Omental fat pad (tissue), 3 donors: ENCODE measurements at regions not wholly inside any gene's neighbourhood (a gene's known extent, or its start where the extent isn't known, plus 50 kb on each side); places are given as distances from the start of the nearest gene placed in this dataset.

Source experiments
- ATAC-seq: fragments of 150-250 bp; one replicate; pipeline ENCODE4 v1.9.1; 2016; ENCODE audit warnings: mild to moderate bottlenecking, moderate library complexity; ENCODE audit not compliant: low FRiP score
- DNase-seq: peaks from one replicate; pipeline ENCODE4 v3.0.0-alpha.2; 2019; ENCODE audit warnings: low spot score
- TF ChIP-seq, protein P1 (sequence below), 3 donors: fragments of 450-650 bp; IDR thresholded peaks; one replicate each; pipeline ENCODE4 v1.5.1; 2016 to 2017; ENCODE audit warnings: antibody characterized with exemption in 3 of 3, mild to moderate bottlenecking in 3 of 3, moderate library complexity in 2 of 3

DNA sequence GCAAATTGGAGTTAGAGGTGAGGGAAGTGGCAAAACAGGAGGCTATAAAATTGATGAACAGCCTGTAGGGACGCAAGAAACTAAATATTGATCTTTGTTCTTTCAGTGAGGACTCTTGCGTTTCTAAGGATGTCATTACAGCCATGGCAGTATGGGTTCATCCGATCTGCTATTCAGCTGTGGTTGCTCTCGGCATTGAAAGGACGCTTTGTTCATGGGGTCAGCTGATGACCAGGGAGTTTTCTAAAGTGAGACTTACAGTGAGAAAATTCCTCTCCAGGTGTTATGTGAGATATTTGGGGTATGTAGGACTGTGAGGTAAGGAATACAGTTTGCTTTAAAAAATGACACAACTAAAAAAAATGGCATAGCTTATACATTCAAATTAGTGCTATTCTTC lies 52.7 kb upstream of the PELI1 start:
- TF ChIP-seq, protein P1, sequence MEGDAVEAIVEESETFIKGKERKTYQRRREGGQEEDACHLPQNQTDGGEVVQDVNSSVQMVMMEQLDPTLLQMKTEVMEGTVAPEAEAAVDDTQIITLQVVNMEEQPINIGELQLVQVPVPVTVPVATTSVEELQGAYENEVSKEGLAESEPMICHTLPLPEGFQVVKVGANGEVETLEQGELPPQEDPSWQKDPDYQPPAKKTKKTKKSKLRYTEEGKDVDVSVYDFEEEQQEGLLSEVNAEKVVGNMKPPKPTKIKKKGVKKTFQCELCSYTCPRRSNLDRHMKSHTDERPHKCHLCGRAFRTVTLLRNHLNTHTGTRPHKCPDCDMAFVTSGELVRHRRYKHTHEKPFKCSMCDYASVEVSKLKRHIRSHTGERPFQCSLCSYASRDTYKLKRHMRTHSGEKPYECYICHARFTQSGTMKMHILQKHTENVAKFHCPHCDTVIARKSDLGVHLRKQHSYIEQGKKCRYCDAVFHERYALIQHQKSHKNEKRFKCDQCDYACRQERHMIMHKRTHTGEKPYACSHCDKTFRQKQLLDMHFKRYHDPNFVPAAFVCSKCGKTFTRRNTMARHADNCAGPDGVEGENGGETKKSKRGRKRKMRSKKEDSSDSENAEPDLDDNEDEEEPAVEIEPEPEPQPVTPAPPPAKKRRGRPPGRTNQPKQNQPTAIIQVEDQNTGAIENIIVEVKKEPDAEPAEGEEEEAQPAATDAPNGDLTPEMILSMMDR (IDR thresholded peaks at IDR 0.05) = no peak

DNA sequence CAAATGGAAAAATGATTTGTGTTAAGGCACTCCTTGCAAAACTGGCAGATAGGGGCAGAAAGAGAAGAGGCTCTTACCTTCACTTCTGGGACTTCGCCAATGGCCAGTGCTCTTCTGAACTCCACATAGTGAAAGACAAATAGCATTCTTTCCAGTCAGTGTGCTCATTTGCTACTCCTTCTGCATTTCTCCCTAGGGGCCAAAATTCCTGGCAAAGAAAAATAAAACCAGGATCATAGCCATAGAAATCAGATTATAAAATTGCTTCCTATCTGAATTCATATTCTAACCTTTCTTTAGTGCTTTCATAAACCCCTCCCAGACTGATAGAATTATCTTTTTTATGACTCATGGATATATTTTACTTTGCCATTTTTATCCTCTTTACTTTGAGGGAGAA lies 56.9 kb upstream of the PELI1 start:
- DNase-seq (no peak), ATAC-seq (peak; percentile 42)
- TF ChIP-seq, protein P1 (IDR thresholded peaks at IDR 0.05) = no peak

More for the DNA sequence above, 52.7 kb upstream of the PELI1 start:
- DNase-seq (no peak), ATAC-seq (no peak)

DNA sequence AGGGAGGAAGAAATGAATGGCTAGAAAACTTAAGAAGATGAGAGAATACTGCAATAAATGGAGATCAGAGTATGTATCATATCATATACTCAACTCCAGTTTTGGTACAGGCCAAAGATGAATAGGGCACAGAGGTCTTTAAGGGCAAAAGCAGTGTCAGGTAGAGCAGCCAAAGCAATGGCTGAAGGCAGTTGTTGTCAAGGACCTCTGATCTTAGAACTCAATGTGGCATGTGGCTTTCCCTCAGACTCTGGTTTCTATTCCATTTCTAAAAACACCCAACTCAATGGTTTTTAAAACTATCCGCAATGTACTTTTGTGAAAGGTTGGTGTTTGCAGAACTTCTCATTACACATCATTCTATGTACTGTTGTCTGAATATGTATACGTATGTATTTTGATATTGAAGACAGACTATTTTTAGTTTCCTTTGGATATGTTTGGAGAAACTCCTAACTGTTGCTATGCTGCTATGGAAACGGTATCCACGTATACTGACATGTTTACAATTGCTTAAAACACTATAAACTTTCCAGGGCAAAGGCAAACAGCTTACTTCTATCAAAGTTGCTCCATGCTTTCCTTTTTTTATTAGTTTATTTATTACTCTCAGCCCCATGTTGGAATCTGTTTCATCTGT lies 58.1 kb upstream of the PELI1 start:
- TF ChIP-seq, protein P1 (IDR thresholded peaks at IDR 0.05) = no peak
- ATAC-seq = no peak
- DNase-seq = no peak

DNA sequence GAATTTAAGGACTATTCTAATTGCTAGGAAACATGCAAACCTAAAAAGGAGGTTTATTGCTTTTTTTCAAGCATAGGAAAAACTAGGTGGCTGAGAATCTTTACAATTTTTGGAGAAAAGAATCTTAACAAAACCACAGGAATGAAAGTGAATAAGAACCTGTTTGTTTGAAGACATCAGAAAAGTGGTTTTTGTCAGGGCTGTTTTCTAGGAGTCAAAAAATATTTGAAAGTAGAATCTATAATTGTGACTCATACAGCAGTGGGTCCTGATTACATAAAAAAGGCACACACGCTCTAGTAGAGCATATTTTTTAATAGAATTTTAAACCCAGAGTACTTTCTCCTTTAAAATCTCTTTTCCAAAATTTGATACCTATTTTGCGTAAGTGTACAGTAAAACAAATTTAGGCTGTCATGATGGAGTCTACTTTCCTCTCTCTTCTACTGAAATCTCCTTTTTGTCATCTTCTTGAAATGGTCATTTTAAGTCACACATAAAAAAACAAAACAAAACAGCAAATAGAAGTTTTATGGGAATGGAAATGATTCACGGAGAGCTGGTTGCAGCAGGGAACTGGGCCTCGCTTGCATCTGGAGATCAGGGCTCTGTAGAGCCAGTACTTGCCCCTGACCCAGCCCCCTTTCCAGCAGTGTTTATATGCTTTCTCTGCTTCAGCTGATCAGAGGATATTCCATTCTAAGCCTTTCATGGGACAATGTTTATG lies 59.1 kb upstream of the PELI1 start:
- ATAC-seq = no peak
- TF ChIP-seq, protein P1 (IDR thresholded peaks at IDR 0.05) = no peak

DNA sequence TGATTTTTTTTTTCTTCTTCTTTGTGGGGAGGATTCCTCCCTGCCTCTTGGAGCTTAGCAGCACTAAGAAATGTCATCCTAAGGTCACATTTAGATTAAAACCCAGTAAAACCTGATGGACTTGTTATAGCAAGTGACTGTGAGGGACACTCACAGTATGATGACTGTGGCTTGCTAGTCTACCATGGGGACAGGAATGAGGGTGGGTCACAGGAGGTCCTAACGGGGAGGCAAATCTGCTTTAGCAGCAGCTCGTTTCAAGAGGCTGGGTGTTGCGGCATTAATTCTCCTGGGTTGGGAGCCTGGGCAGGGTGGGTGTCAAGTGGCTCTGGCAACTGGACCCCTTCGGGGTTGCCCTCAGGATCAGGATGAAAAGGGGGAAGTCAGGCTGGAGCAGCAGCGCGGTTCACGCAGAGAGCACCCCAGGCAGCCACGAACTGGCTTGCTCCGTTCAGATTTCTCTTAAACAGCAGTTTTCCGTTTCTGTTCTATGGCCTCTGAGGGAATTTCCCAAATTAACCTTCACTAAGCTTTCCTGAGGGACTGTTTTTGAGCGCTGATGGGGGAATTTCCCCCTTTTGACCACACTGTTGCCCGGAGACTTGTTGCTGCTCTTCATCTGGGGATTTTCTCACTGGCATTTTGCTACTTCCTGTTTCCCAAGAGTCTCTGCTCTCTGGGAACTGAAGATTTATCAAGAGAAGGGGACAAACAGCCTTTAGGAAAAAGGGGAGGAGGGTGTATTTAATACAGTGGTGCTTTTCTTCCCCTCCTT lies 59.8 kb upstream of the PELI1 start:
- no peak for DNase-seq
- peak; percentile 29 for ATAC-seq
- TF ChIP-seq, protein P1 (IDR thresholded peaks at IDR 0.05) = no peak

More for the DNA sequence above, 59.1 kb upstream of the PELI1 start:
- no peak for DNase-seq

DNA sequence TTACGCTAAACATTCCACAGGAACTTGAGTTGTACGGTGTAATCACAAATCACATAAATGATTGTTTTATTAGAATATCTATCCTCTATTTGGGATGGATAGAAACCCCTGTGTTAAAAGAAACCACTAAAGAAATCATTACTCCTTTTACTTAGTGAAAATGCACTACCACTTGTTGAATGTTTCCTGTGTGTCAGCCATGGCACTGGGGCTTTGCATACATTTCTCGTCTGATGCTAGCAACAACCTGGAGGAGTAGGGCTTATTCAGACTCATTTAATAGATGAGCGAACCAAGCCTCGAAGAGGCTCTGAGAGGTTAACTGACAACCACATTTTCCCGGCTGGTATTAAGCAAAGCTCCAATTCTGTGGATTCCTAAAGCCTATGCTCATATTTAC lies 60.5 kb upstream of the PELI1 start:
- TF ChIP-seq, protein P1 (IDR thresholded peaks at IDR 0.05) = no peak
- DNase-seq = no peak
- no peak for ATAC-seq
